ENCODE measurements at regions not wholly inside any gene's neighbourhood (a gene's known extent, or its start where the extent isn't known, plus 50 kb on each side); places are given as distances from the start of the nearest gene placed in this dataset.

GRCh38 chr17:36839256-36839655 lies 98.0 kb upstream of the LHX1 start:
- ChIA-PET POLR2A (no interaction called here), CTCF (no interaction called here)
- no peaks in the 10 kb centered on the region for H3K36me3 ChIP-seq (replicated peaks in 1 of 2; ENCODE audit: control extremely low read depth in 1 of 2, control insufficient read depth in 1 of 2, extremely low read depth in 1 of 2, insufficient read depth in 2 of 2, low read length in 1 of 2)
- no peaks in the 10 kb centered on the region for H3K9me3 ChIP-seq (ENCODE audit: control extremely low read depth in 1 of 3, control insufficient read depth in 2 of 3, insufficient read depth in 1 of 3, low read length in 2 of 3)
- DNase-seq (no peak), ATAC-seq (ENCODE audit: low read depth) (no peak)
- H3K79me2 ChIP-seq (ENCODE audit: control insufficient read depth, insufficient read depth, low read length): no peaks in the 10 kb centered on the region
- WGBS (ENCODE audit: insufficient coverage): 64% methylated on average over 5 of the region's 5 CpGs
- H3K27me3 ChIP-seq (replicated peaks in 1 of 4; ENCODE audit: control extremely low read depth in 1 of 4, control insufficient read depth in 3 of 4, insufficient read depth in 4 of 4, low read length in 3 of 4): peaks cover 0 to 9% (median under 1%) of the 10 kb centered on the region in 4 experiments
- Mint-ChIP-seq H3K4me1 (no peaks in the 10 kb centered on the region), H3K4me3 (no peak overlapping the region), H3K27ac (no peak overlapping the region), H3K27me3 (peaks cover 38% of the 10 kb centered on the region), H3K9me3 (ENCODE audit: insufficient read depth) (no peaks in the 10 kb centered on the region)
- no peak for TF ChIP-seq EZH2 (IDR thresholded peaks at IDR 0.05; ENCODE audit: borderline replicate concordance, insufficient read depth, low read depth, low read length, poor library complexity, severe bottlenecking)
- TF ChIP-seq, protein P1, sequence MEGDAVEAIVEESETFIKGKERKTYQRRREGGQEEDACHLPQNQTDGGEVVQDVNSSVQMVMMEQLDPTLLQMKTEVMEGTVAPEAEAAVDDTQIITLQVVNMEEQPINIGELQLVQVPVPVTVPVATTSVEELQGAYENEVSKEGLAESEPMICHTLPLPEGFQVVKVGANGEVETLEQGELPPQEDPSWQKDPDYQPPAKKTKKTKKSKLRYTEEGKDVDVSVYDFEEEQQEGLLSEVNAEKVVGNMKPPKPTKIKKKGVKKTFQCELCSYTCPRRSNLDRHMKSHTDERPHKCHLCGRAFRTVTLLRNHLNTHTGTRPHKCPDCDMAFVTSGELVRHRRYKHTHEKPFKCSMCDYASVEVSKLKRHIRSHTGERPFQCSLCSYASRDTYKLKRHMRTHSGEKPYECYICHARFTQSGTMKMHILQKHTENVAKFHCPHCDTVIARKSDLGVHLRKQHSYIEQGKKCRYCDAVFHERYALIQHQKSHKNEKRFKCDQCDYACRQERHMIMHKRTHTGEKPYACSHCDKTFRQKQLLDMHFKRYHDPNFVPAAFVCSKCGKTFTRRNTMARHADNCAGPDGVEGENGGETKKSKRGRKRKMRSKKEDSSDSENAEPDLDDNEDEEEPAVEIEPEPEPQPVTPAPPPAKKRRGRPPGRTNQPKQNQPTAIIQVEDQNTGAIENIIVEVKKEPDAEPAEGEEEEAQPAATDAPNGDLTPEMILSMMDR (IDR thresholded peaks at IDR 0.05): no peak
- no peak overlapping the region for H3K9ac ChIP-seq (ENCODE audit: low read length)
- no peak overlapping the region for H3K4me3 ChIP-seq (ENCODE audit: control extremely low read depth in 1 of 5, extremely low read depth in 1 of 5, insufficient read depth in 1 of 5, low read depth in 2 of 5, low read length in 4 of 5)
- no peaks in the 10 kb centered on the region for H3K4me1 ChIP-seq (ENCODE audit: control insufficient read depth in 2 of 2, insufficient read depth in 2 of 2, low read length in 2 of 2)
- intact Hi-C loops (cut with micrococcal nuclease): no loop called here
- H3K4me2 ChIP-seq (replicated peaks; ENCODE audit: low read depth, low read length, poor library complexity, severe bottlenecking): no peak overlapping the region
- H3K27ac ChIP-seq (ENCODE audit: low read length in 2 of 2): no peak overlapping the region
- H4K20me1 ChIP-seq (ENCODE audit: control insufficient read depth, insufficient read depth, low read length, poor library complexity, severe bottlenecking): no peaks in the 10 kb centered on the region
- no peak overlapping the region for H2AFZ ChIP-seq (ENCODE audit: insufficient read depth, low read depth, low read length, poor library complexity, severe bottlenecking)

- H3K27me3 ChIP-seq (replicated peaks in 1 of 4; ENCODE audit: control extremely low read depth in 1 of 4, control insufficient read depth in 3 of 4, insufficient read depth in 4 of 4, low read length in 3 of 4): peaks cover 0 to 16% (median 2%) of the 10 kb centered on the region in 4 experiments
- Mint-ChIP-seq H3K27me3 (peaks cover 47% of the 10 kb centered on the region), H3K9me3 (ENCODE audit: insufficient read depth) (no peaks in the 10 kb centered on the region), H3K27ac (no peak overlapping the region), H3K4me1 (no peaks in the 10 kb centered on the region), H3K4me3 (no peak overlapping the region)
- no peaks in the 10 kb centered on the region for H3K9me3 ChIP-seq (ENCODE audit: control extremely low read depth in 1 of 3, control insufficient read depth in 2 of 3, insufficient read depth in 1 of 3, low read length in 2 of 3)
- intact Hi-C loops (cut with micrococcal nuclease): no loop called here
- DNase-seq (no peak), ATAC-seq (ENCODE audit: low read depth) (no peak)
- no peaks in the 10 kb centered on the region for H3K4me1 ChIP-seq (ENCODE audit: control insufficient read depth in 2 of 2, insufficient read depth in 2 of 2, low read length in 2 of 2)
- no peaks in the 10 kb centered on the region for H3K36me3 ChIP-seq (replicated peaks in 1 of 2; ENCODE audit: control extremely low read depth in 1 of 2, control insufficient read depth in 1 of 2, extremely low read depth in 1 of 2, insufficient read depth in 2 of 2, low read length in 1 of 2)
- H2AFZ ChIP-seq (ENCODE audit: insufficient read depth, low read depth, low read length, poor library complexity, severe bottlenecking): no peak overlapping the region
- H4K20me1 ChIP-seq (ENCODE audit: control insufficient read depth, insufficient read depth, low read length, poor library complexity, severe bottlenecking): no peaks in the 10 kb centered on the region
- H3K27ac ChIP-seq (ENCODE audit: low read length in 2 of 2): no peak overlapping the region
- H3K79me2 ChIP-seq (ENCODE audit: control insufficient read depth, insufficient read depth, low read length): no peaks in the 10 kb centered on the region
- no peak overlapping the region for H3K9ac ChIP-seq (ENCODE audit: low read length)
- no CpG with 5 or more reads among the region's 1 CpG for WGBS (ENCODE audit: insufficient coverage)
- TF ChIP-seq EZH2 (IDR thresholded peaks at IDR 0.05; ENCODE audit: borderline replicate concordance, insufficient read depth, low read depth, low read length, poor library complexity, severe bottlenecking): no peak
- TF ChIP-seq, protein P1 (IDR thresholded peaks at IDR 0.05): no peak
- CTCF ChIA-PET: no interaction called here
- H3K4me2 ChIP-seq (replicated peaks; ENCODE audit: low read depth, low read length, poor library complexity, severe bottlenecking): no peak overlapping the region
- POLR2A ChIA-PET: no interaction called here
- no peak overlapping the region for H3K4me3 ChIP-seq (ENCODE audit: control extremely low read depth in 1 of 5, extremely low read depth in 1 of 5, insufficient read depth in 1 of 5, low read depth in 2 of 5, low read length in 4 of 5)
These were observed 96.5 kb upstream of the LHX1 start for GRCh38 chr17:36840796-36841195.

All from B cell (primary cell).